IPS-18c (cell line): ENCODE measurements at regions not wholly inside any gene's neighbourhood (a gene's known extent, or its start where the extent isn't known, plus 50 kb on each side); places are given as distances from the start of the nearest gene placed in this dataset.

Source experiments
- H3K4me3 ChIP-seq: 2 replicates; pipeline ENCODE4 v1.7.0; 2013; ENCODE audit warnings: low read depth, mild to moderate bottlenecking, low read length, moderate library complexity; ENCODE audit not compliant: insufficient read depth
- H3K9me3 ChIP-seq: one replicate; pipeline ENCODE4 v1.6.1; 2013; ENCODE audit warnings: mild to moderate bottlenecking, low read length, moderate library complexity; ENCODE audit not compliant: control insufficient read depth, insufficient read depth

DNA sequence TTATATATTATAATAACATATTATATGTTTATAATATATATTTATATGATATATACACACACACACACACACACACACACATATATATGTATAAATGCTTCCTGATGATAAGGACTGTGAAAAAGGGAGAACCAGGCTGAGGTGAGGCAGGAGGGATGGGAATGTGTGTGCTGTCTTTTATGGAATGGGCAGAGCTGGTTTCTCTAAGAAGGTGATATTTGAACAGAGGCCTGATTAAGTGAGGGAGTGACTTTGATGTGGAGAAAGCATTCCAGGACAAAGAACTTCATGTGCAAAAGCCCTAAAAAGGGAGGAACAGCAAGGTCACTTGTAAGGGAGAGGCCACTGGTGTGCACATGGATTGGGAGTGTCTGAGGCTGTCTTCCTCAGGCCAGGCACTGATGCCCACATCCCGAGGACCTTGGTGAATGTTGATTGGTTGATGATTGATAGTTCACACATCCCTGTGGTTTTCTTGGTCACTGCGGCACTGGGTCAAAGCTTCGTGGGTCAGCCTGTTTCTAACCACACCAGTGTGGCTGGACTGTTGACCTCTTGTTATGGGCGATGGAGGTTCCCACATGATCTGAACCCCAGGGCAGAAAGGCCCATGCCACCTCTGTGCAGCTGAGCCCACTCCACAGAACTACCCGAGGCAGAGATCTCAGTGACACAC lies 196.9 kb downstream of the MYCN start:
- no peaks in the 10 kb centered on the region for H3K9me3 ChIP-seq
- no peak overlapping the region for H3K4me3 ChIP-seq

DNA sequence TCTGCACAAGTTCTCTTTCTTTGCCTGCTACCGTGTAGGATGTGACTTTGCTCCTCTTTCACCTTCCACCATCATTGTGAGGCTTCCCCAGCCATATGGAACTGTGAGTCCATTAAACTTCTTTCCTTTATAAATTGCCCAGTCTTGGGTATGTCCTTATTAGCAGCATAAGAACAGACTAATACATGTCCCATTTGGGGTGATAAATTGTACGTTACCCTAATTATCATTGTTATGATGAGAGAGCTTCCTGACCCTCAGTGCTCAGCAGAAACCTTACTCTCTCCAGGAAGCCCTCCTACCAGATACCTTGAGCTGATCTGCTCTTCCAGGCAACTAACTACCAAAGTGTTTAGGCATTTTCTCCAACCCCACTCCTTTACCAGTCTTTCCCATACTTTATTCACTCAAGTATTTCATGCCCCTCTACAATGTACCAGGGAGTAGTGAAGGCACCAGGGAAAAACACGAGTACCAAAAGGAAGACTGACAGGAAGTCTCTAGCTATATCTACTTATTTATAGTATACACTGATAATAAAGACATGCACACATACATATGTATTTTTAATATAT lies 196.2 kb downstream of the MYCN start:
- no peaks in the 10 kb centered on the region for H3K9me3 ChIP-seq
- no peak overlapping the region for H3K4me3 ChIP-seq

DNA sequence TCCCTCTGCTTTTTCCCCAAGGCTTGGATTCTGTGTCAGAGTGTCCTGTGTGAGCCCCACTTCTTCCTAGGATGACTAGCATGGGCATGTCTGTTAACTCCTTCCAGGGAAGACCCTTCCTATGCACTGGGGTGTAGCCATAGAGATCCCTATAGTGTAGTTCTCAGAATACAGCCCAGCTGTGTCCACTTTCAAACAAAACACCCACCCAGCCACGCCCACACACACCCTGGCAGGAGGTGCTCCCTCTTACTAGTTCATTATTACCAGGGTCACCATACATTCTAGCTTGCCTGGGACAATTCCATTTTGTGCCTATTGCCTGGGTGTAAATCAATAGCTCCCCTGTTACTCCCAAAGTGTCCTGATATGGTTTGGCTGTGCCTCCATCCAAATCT lies 195.6 kb downstream of the MYCN start:
- Histone ChIP-seq H3K4me3 (no peak overlapping the region), H3K9me3 (no peaks in the 10 kb centered on the region)

DNA sequence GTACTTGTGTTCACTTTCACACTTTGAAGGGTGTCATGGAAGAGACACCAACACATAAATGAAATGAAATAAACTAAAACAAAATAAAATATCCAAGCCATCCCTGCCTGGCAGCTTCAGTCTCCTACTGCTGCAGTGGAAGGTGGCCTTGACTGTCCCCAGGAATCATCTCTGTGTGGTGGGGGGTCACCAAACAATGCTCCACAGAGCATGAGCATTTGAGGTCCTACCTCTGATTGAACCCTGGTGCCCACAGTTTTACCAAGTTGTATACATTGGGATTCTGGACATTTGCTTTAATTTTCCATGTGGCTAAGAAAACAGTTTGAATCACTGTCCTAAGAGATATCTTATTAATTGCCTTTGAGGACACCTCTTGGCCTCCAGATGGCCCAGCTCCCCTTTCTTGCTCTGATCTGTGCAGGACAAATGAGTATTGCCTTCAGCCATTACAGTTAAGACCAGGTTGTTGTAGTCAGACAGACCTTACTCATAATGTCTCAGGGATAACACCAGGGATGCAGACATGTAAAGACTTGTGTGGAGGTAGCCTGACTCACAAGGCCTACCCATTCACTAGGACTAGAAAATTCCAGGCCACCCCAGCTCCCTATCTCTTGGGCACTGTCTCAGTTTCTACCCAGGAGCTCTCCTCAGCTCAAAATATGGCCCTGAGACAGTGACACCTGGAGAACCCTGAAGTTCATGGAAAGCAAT lies 195.0 kb downstream of the MYCN start:
- no peaks in the 10 kb centered on the region for H3K9me3 ChIP-seq
- no peak overlapping the region for H3K4me3 ChIP-seq

DNA sequence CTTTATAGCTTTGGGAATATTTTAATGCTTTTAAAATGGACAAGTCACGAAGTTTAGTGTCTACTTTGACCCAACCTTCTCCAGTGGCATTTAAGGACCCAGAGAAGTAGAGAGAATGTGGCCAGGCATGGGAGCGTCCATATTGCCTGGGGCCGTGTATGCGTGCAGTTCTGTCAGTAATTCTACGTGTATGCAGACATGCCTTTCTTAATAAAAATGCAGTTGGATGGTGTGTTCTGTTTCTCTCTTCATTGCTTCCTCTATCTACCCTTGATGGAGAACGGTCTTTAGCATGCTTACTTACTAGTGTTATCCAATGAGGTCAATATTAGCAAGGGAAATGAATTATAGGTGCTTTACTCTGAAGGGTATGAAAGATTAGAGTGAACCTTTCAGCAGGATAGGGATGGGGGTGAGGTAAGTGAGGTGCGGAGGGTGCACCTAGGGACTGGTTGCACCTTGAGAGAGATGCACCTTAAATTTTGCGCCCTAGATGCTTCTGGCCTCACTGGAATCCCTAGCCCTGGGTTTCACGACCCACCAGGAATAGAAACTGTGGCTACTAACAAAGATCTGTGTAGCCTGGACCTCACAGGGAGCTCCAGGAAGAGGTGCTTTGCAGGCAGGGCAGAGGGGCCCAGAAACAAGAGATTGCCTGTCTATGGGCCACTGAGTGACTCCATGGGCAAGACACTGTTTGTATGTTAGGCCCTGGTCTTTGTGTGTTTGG lies 194.3 kb downstream of the MYCN start:
- Histone ChIP-seq H3K9me3 (no peaks in the 10 kb centered on the region), H3K4me3 (no peak overlapping the region)

DNA sequence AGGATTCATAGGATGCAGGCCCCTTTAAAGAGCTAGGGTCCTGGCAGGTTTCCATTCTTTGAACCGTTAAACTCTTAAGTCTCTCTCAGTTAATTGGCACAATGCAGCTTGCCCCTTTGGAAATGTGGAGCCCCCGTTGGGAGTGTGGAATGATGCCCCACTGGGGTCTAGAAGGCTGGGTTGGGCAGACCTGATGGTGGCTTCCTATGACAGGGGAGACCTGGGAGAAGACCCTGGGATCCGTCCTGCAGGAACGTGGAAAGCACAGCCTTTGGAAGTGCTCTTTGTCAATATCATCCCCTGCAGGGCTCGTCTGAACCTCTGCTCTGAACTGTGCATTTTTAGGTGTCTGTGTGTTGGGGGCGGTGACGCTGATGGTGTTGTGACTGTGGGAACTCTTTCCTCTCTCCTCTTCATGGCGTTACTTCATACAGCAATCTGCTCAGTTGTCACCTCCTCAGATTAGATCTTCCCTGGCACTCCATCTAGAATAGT lies 190.6 kb downstream of the MYCN start:
- H3K4me3 ChIP-seq: no peak overlapping the region

DNA sequence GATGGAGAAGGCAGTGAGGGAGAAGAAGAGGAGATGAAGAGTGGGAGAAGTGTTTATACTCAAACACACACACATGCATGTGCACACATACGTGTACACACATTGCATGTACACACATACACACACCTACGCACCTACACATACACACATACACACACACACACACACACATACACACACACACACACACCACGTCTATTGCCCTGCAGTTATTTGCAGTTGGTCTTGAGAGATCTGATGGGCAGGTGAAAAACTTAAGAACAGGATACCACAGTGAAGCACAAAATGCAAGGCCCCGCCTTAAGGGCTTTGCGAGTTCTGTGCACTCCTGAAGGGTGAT lies 190.2 kb downstream of the MYCN start:
- Histone ChIP-seq H3K4me3 (no peak overlapping the region), H3K9me3 (no peaks in the 10 kb centered on the region)

More for the DNA sequence above, 190.6 kb downstream of the MYCN start:
- no peaks in the 10 kb centered on the region for H3K9me3 ChIP-seq

DNA sequence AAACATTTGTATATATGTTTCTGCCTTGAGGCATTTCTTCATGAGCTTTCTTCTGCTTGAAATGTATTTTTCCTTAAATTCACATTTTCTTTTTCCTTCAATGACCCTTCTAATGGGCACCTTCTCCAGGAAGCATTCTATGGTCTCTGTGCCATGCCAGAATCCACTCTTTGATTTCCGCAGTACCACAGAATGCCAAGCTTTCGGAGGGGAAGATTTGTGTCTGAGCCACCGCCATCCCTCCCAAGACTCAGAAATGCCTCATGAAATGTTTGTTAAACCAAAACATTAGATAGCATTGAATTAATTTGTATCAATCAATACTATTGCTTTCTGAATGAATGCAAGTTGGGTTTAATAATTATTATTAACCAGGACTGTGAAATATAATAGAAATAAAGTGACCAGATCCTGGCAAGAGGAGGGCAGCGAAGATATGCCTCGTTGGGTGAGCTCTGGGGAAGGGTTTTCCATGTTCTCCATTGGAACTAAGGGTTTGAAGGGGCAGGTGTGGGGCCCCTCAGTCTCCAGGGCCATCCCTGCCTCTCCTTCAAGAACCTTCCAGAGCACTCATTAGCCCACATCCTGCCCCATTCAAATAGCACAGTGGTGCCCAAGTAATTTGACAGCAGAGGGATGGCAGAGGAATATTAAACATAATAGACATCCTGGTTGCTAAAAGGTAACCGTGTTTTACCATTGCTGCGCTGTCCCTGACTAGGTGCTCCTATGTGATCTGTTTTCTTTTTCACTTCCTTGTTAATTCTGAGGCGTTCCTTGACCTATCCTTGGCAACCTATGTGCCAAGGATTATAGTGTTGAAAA lies 189.6 kb downstream of the MYCN start:
- Histone ChIP-seq H3K9me3 (no peaks in the 10 kb centered on the region), H3K4me3 (no peak overlapping the region)

DNA sequence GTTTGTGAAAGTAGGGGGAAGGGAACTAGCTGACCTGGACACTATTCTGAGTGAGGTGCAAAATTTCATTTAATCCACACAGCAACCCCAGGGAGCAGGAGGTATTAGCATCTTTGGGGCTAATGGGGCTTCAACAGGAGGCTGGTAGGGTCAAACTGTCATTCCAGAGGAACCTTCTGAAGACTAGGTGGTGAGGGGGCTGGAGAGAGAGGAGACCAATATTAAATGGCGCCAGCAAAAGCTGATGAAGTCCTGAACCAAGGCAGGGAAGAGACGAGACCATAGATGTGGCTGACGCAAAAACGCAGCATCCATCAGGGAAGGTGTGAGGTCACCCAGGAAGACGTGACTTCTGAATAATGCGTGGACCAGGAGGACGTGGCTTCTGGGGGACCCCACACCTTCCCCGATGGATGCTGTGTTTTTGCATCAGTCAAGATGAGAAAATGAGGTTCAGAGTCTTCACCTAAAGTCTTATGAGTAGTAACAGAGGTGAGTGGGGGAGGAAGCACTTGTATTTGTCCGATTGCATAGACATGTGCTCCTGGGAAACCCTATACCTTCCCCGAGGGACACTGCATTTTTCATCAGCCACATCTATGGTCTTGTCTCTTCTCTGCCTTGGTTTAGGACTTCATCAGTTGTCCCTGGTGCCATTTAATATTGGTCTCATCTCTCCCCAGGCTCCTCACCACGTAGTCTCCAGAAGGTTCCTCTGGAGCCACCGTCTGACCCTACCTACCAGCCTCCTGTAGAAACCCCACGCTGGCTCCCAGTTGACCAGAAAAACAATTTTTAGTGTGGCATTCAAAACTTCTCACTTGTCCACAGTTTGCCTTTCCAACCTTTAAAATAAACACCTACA lies 188.6 kb downstream of the MYCN start:
- Histone ChIP-seq H3K4me3 (no peak overlapping the region), H3K9me3 (peaks cover 2% of the 10 kb centered on the region)

DNA sequence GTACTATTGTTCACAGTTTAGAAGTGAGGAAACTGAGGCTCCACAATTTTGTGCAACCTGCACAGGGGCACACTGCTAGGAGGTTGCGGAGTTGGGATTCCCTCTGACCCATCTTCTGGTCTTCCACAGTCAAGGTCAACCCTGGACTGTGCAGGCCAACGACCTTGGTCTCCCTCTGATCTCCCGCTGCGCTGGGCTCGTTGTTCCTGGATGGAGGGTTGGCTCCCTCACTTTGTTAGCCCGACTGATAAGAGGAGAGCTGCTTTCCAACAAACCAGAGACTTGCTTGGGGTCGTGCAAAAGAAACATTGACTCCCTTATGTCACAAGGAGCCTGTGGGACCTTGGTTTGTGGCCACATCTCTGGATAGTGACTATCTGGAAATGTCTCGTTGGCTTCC lies 187.6 kb downstream of the MYCN start:
- H3K9me3 ChIP-seq: peaks cover 2% of the 10 kb centered on the region

DNA sequence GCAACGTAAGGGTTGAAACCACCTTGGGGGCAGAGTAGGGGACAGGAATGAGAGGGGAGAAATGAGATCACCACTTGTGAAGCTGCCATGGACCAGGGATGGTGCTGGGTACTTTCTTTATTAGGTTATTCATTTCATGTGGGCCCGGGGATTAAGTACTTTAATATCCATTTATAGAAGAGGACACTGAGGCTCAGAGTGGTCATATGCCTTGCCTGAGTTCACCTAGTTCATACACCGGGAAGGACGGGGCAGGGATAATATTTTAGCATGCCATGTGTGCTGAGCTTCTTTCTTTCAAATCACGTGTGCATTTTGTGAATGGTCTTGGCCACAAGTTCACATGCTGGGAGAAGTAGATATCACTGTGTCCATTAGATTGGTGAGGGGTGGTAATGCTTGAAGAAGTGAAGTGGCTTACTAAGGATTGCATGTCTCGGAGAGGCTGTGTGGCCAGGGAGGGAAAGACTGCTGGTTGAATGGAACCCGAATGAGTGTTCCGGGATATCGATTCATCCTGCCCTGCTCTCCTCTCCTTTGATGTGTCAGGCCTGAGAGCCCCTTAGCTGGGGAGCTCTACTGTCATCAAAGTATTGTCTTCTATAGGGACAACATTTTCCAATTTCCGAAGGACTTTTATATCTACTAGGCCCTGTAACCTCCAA lies 187.1 kb downstream of the MYCN start:
- Histone ChIP-seq H3K4me3 (no peak overlapping the region), H3K9me3 (peaks cover 2% of the 10 kb centered on the region)

More for the DNA sequence above, 187.6 kb downstream of the MYCN start:
- no peak overlapping the region for H3K4me3 ChIP-seq

DNA sequence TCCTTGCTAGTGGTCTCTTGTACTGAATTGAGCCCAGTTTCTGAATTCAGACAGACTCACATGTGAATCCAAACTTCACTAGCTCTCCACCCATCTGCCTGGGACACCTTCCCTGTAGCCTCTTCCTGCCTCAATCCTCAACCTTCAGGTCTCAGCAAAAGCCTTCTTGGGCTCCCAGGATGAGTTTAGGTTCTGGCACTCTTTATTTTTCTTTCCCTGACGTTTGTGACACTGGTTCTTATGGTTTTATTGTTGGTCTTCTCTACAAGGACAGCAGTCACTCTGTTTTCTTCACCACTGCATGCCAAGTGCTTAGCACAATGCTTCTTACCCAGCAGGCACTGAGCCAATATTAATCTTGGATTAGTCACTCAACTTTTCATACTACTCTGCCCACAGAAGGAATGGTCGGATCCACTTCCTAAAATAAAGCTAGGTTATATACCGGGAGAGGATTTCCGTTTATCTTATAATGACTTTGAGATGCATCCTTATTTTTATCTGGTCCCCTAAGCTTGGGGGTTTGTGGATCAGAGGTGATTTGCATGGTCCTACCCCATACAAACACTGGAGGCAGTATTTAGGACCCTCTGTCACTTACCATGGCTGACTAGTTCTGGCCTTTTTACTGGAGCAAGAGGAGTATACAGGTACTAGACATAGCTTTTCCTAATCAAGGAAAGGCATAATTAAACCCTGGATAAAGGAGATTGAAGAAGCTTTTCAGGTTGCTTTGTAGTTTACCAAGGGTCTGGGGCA lies 186.3 kb downstream of the MYCN start:
- H3K4me3 ChIP-seq: no peak overlapping the region
- peaks cover 2% of the 10 kb centered on the region for H3K9me3 ChIP-seq

DNA sequence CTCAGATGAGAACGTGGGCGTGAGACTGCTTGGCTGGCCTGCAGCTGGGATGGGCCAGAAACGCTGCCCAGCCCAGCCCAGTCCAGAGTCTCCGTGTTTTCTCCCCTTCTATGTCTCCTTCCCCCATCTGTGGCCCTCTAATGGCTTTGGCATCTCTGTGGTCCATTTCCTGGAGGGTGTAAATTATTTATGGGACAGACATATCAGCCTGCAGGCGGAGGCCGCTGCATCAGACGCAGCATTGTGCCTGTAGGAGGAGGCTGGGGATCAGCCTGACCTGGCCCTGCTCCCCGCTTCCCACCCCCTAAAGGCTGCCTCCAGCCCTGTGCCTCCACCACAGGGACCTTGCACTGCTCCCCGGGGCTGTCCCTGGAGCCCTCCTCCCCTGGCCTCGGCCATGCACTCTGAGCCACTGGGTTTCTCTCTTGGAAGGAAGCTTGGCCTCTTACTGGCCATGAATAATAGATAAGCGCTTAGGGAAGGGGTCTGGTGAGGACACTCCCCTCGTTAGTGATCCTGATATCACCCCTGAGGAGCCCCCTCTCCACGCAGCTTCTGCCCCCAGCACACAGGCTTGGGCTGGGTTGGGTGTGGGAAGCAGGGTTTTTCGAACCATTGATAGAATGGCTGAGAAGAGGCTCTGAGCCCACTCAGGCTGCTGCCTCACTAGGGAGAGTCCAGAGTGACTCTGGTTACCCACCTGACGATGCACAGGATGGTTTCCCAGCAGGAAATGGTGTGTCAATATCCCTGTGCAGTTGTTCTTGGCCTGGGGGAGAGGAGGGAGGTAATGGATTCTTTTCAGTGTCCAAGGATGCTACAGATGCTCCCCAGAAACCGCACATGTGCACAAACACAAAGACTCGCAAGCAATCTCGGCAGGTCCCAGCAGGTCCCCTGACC lies 185.5 kb downstream of the MYCN start:
- no peak overlapping the region for H3K4me3 ChIP-seq
- peaks cover 2% of the 10 kb centered on the region for H3K9me3 ChIP-seq

DNA sequence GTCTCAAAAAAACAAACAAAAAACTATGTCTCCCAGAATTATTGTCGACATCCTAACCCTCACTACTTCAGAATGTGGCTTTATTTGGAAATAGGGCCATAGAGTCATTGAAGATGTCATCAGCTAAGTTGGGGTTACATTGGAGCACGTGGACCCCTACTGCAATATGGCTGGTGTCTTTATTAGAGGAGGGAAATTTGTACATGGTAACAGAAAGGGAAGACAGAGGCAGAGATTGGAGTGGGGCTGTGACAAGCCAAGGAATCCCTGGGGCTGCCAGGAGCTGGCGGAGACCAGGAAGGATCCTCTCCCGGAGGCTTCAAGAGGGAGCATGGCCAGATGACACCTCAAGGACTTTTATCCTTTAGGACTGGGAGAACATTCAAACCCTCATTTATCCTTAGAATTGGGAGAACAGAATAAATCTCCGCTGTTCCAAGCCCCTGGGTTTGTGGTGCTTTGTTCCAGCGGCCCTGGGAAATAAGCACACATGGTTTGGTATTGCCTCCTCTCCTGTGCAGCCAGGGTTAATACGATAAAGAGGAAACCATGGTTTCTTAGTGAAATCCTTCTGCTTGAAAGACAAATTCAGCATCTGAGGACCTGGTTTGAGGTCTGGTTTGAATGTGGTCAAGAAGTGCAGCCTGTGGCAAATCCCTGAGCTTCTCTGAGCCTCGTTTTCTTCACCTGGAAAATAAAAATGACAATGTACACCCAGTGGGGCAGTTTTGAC lies 184.7 kb downstream of the MYCN start:
- peaks cover 2% of the 10 kb centered on the region for H3K9me3 ChIP-seq
- no peak overlapping the region for H3K4me3 ChIP-seq
